Superior temporal gyrus (tissue), 1 donor: ENCODE measurements at regions not wholly inside any gene's neighbourhood (a gene's known extent, or its start where the extent isn't known, plus 50 kb on each side); places are given as distances from the start of the nearest gene placed in this dataset.
"Not testable (repeated sequence)": the region's sequence is repeated elsewhere in the genome, so short reads cannot be mapped to it uniquely, and the experiment has no call there.

Source experiments
- DNase-seq: peaks from one replicate; pipeline ENCODE4 v3.0.0-alpha.2; 2016; ENCODE audit errors: extremely low spot score

DNA sequence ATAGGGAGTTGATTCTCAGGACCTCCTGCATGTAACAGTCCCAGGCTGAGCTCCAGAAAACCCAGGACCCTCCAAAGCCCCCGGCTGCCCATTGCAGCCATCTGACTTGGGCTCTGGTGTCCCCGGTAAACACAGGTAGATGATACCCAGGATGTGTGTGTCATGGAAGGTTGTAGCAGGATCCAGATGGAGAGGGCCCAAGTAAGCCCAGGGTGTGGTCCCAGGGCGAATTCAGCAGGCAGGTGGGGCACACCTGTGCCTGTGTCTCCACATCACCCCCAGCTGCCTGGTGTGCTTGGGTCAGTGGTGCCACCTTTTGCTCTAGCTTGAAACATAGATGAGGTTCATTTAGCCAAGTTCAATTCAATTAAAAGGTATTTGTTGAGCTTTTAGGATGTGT lies 524.1 kb downstream of the GLRX3 start:
- DNase-seq: no peak

- no peak for DNase-seq
Measured at GRCh38 chr10:130661419-130661818, 525.2 kb downstream of the GLRX3 start.

GRCh38 chr10:130662775-130663174 lies 526.6 kb downstream of the GLRX3 start:
- DNase-seq: no peak

DNA sequence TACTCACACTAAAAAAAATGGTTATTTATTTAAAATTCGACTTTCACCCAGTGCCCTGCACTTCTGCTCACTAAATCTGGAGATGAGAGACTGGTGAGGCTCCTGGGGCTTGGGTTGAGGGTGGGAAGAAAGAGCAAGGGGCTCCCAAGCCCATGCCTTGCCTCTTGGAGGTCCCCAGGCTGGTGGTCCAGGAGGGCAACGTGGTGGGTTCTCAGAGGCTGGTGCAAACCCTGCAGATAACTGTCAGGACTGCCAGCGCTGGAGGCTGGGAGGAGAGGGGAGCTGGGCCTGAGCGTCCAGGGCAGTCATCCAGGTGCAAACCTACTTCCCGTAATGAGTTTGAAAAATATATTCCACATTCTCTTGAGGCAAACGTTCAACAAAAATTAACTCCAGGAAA lies 528.3 kb downstream of the GLRX3 start:
- no peak for DNase-seq

DNA sequence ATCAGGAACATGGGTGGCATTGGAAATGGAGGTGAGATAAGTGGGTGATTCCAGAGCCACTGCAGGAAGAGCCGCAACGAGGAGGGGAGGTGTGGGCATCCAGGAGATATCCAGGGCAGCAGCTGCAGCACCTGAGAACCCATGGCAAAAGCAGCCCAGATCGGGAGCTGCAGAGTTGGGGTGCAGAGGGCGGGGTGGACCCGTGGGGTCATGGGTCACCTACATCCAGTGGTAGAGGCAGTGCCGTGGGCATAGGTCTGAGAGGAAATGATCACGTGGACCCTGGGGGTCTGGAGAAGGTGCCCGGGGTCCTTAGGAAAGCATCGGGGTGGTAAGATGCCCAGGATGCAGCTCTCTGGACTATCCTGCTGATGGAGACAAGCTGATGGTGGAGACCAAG lies 530.0 kb downstream of the GLRX3 start:
- no peak for DNase-seq

GRCh38 chr10:130686689-130687300 lies 550.6 kb downstream of the GLRX3 start:
- DNase-seq: no peak

DNA sequence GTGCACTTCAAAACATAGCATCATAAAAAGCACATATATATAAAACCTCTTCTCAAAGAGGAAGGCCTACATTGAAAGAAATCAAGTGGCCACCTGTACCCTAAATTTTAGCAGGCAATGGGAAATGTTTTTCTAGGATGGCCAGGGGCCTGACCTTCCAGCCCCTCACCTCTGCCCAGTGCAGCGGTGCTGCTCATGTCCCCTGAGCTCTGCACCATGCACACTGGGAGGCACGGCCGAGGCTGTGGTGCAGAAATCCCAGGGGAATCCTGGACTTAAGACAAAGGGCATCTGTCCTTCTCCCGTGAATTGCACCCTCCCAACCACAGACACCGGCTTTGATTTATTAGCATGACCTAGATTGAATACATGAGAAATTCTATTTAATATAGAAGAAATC lies 551.4 kb downstream of the GLRX3 start:
- DNase-seq: no peak

DNA sequence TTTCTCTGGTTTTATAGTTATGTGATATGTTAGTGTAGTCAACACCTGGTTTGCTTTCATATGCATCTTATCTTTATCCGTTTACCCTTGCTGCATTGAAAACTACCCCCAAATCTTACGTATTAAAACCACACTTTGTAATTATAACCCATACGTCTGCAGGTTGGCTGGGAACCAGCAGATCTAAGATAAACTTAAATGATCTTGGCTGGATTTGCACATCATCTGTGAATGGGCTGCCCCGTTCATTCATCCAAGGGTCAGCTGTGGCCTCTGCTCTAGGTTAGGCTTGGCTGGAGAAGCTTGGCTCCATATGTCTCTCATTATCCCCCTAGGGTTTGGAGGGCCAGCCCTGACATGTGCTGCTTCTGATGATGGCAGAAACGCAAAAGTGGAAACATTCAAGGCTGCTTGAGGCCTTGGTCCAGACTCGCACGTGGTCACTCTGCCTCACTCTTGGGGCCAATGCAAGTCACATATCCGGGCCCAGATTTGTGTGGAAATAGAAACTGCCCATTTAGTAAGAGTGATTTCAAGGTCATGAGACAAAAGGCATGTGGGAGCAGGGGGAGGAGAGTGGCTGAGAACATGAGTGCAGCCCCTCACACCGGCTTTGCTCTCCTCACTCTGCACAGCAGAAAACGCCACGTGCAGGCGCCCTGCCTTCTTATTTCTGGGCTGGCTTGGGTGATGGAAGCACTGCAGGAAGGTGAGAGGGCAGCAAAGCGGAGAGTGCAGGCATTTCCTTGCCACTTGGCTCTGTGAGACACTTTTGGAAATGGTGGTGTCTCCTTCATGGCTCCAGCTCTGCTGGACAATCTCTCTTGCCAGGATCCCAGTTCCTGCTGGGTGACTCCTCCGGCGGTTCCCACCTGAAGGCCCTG lies 553.8 kb downstream of the GLRX3 start:
- no peak for DNase-seq

- no peak for DNase-seq
Measured at GRCh38 chr10:130691776-130692175, 555.6 kb downstream of the GLRX3 start.

DNA sequence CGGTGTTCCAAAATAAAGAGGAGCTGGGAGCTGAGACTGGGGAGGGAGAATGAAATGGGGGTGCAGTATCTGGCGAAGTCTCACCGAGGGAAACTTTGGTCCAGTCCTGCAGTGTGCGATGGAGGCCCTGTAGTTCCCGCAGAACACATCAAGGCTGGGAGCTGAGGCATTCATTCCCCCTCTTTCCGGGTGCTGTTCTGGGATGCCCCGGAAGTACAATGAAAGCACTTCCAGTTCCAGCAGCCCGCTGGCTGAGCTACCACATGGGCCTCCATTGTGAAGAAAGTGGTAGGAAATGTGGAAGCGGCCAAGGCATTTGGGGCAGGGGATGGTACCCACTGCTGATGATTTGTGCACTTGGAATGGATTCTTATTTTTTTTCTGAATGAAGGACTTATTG lies 560.7 kb downstream of the GLRX3 start:
- DNase-seq: no peak

DNA sequence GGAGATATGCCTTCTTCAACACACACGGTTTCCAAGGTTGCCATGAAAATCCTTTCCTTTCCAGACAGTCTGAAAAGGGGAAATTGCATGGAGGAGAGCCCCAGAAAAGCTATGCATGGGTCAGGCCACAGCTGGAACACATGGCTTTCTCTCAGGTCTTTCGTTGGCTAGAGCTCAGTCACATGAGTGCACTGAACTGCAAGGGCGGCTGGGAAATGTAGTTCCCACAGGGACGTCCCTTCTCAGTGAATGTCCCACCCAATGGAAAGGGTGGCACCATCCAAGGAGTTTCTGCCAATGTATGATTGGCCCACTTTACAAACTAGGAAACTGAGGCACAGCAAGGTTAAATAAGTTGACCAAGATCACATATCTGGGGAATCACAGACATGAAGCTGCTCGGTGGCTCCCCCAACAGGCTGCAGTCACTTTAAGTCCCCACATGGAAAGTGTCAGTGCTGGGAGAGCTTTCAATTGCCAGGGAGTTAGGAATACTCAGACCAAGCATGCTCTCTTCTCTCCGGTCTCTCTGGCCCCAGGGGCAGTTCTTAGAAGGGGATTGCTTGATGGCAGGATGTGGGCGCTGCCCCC lies 571.3 kb downstream of the GLRX3 start:
- no peak for DNase-seq

DNA sequence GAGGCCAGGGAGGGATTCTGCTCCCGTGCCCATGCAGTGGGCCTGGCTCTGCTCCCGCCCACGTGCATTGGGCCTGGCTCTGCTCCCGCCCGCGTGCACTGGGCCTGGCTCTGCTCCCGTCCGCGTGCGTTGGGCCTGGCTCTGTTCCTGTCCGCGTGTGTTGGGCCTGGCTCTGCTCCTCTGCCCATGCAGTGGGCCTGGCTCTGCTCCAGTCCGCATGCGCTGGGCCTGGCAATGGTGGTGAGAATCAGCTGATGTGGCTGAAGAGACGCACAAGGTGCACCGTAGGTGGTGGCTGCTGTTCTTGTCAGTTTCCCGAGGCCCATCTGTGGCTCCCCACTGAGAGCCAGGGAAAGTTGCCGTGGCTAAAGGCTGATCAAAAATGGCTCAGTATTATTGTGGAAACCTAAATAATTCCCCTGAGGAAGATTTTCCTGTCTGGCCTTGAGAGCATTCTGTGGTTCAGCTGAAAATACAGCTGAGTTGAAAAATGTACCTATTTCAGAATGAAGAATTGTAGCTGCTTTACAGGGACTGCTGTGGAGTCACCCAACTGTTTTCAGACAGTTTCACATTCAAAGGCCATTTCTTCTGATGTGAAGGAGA lies 572.4 kb downstream of the GLRX3 start:
- no peak for DNase-seq

GRCh38 chr10:130709415-130709814 lies 573.2 kb downstream of the GLRX3 start:
- DNase-seq: no peak

GRCh38 chr10:130711072-130711471 lies 574.9 kb downstream of the GLRX3 start:
- no peak for DNase-seq

GRCh38 chr10:130713135-130713534 lies 576.9 kb downstream of the GLRX3 start:
- no peak for DNase-seq

- no peak for DNase-seq
Measured at GRCh38 chr10:130713731-130714130, 577.5 kb downstream of the GLRX3 start.

- DNase-seq: no peak
Measured at GRCh38 chr10:130714742-130715467, 578.7 kb downstream of the GLRX3 start.

DNA sequence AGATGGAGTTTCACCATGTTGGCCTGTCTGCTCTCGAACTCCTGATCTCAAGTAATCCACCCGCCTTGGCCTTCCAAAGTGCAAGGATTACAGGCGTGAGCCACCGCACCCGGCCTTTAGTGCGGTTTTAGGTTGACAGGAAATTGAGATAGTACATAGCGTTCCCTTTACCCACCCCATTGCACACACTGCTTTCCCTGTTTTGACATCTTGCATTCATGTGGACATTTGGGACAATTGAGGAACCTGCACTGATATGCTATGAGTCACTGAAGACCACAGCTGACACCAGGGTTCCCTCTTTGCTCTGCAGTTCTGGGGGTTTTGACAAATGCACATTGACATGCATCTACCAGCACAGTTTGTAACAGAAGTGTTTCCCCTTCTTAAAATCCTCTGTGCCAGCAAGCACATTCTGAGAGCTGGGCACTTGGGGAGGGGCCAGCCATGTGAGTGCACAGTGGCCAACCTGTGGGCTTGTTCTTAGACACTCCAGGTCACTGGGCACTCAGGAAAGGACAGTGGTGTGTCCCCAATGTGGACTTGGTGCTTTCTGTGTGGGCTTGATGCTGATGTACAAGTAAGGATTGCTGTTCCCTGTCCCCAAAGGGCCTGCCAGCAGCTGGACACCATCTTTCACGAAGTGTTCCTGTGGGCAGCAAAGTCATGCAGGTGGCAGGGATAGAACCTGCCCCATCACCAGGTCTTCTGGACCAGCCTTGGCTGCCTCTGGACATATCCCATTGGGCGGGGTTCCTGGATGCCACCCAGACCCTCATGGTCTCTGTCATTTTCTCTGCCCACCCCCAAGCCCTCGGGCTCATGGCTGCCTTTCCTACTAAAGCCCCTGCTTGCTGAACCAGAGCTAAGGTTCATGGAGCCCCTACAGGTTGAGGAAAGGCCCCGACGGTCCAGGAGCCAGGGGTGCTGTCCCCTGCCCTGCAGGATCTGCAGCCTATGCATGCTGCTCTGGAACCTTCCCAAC lies 579.8 kb downstream of the GLRX3 start:
- no peak for DNase-seq

- no peak for DNase-seq
Measured at GRCh38 chr10:130717083-130717482, 580.9 kb downstream of the GLRX3 start.

GRCh38 chr10:130718744-130719447 lies 582.7 kb downstream of the GLRX3 start:
- DNase-seq: not testable (repeated sequence)
